ENCODE measurements at regions not wholly inside any gene's neighbourhood (a gene's known extent, or its start where the extent isn't known, plus 50 kb on each side); places are given as distances from the start of the nearest gene placed in this dataset.

DNA sequence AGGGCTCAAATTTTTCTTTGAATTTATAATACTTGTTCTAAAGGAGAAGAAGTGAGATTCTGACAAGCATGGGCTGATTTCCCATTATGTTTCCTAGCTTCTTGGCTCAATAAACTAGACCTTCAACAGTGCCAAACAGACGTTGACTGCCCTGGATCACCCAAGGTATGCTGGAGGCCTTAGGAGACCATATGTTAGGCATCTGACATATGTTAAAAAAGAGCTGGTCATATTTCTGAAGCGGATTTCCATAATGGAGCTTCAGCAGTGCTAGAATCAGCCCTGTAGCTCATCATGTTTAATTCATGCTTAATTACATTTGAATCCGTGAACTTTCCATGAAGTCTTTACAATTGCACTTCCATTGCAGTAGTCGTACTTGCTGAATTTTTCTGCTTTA lies 653.3 kb downstream of the DIAPH3 start:
- TF ChIP-seq EZH2 (IDR thresholded peaks at IDR 0.05; ENCODE audit: borderline replicate concordance) (no peak), EZH2phosphoT487 (IDR thresholded peaks at IDR 0.05; ENCODE audit: low read depth, severe bottlenecking, unreplicated experiment) (no peak)
- TF ChIP-seq, protein P1, sequence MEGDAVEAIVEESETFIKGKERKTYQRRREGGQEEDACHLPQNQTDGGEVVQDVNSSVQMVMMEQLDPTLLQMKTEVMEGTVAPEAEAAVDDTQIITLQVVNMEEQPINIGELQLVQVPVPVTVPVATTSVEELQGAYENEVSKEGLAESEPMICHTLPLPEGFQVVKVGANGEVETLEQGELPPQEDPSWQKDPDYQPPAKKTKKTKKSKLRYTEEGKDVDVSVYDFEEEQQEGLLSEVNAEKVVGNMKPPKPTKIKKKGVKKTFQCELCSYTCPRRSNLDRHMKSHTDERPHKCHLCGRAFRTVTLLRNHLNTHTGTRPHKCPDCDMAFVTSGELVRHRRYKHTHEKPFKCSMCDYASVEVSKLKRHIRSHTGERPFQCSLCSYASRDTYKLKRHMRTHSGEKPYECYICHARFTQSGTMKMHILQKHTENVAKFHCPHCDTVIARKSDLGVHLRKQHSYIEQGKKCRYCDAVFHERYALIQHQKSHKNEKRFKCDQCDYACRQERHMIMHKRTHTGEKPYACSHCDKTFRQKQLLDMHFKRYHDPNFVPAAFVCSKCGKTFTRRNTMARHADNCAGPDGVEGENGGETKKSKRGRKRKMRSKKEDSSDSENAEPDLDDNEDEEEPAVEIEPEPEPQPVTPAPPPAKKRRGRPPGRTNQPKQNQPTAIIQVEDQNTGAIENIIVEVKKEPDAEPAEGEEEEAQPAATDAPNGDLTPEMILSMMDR (IDR thresholded peaks at IDR 0.05; ENCODE audit: poor library complexity): no peak

All from hepatocyte (in vitro differentiated cells).